ENCODE measurements at regions not wholly inside any gene's neighbourhood (a gene's known extent, or its start where the extent isn't known, plus 50 kb on each side); places are given as distances from the start of the nearest gene placed in this dataset.
"Not testable (repeated sequence)": the region's sequence is repeated elsewhere in the genome, so short reads cannot be mapped to it uniquely, and the experiment has no call there.

DNA sequence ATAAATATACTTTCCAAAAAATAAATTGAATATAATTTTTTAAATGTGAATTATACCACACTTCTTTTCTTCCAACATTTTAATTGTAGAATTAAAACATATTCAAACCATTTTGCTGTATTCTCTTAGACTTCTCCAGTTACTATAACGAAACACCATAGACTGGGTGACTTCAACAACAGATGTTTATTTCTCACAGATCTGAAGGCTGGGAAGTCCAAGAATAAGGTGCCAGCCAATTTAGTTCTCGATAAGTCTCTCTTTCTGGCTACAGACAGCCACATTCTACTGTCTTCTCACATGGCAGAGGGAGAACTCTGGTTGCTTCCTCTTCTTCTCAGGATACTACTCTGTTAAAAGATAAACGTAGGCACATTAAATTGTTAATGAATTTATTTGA is 155.8 kb upstream of the UGT8 start:
- no peaks in the 10 kb centered on the region for H3K4me1 ChIP-seq
- H3K36me3 ChIP-seq, result no peaks in the 10 kb centered on the region
- no peak for DNase-seq (ENCODE audit: extremely low spot score in 2 of 2)
- no peak overlapping the region for H3K4me3 ChIP-seq
- H3K27ac ChIP-seq, result no peak overlapping the region
- intact Hi-C loops (cut with DNase I), result no loop called here
- TF ChIP-seq, protein P1, sequence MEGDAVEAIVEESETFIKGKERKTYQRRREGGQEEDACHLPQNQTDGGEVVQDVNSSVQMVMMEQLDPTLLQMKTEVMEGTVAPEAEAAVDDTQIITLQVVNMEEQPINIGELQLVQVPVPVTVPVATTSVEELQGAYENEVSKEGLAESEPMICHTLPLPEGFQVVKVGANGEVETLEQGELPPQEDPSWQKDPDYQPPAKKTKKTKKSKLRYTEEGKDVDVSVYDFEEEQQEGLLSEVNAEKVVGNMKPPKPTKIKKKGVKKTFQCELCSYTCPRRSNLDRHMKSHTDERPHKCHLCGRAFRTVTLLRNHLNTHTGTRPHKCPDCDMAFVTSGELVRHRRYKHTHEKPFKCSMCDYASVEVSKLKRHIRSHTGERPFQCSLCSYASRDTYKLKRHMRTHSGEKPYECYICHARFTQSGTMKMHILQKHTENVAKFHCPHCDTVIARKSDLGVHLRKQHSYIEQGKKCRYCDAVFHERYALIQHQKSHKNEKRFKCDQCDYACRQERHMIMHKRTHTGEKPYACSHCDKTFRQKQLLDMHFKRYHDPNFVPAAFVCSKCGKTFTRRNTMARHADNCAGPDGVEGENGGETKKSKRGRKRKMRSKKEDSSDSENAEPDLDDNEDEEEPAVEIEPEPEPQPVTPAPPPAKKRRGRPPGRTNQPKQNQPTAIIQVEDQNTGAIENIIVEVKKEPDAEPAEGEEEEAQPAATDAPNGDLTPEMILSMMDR (IDR thresholded peaks at IDR 0.05), result no peak
- TF ChIP-seq POLR2A (IDR thresholded peaks at IDR 0.05) (no peak), POLR2AphosphoS5 (IDR thresholded peaks at IDR 0.05; ENCODE audit: insufficient read depth in 1 of 2, low read depth in 1 of 2) (no peak)
- H3K27me3 ChIP-seq, result no peaks in the 10 kb centered on the region
- H3K9me3 ChIP-seq, result no peaks in the 10 kb centered on the region

DNA sequence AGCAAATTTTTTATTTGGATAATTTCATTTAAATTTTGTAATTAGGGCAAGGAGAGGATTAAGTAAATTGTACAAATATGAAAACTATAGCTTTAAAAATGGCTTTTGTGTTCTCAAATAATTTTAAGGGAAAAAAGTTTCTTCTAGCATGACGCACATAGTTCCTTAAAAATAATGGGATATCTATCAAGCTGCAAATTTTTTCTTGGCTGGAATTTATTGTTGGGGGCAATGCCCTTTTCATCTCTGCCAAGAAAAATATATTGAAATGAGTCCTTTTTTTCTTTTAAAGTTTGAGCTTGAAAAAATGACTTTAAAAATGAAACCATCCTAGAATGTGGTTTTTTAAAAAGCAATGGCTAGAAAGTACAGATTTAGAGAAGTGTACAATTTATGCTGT is 154.4 kb upstream of the UGT8 start:
- TF ChIP-seq, protein P1 (IDR thresholded peaks at IDR 0.05), result no peak
- TF ChIP-seq POLR2A (IDR thresholded peaks at IDR 0.05), result no peak
- no peak for TF ChIP-seq POLR2AphosphoS5 (IDR thresholded peaks at IDR 0.05; ENCODE audit: insufficient read depth in 1 of 2, low read depth in 1 of 2)
- Histone ChIP-seq H3K27ac (no peak overlapping the region), H3K4me3 (no peak overlapping the region), H3K4me1 (no peaks in the 10 kb centered on the region), H3K36me3 (no peaks in the 10 kb centered on the region), H3K9me3 (no peaks in the 10 kb centered on the region), H3K27me3 (no peaks in the 10 kb centered on the region)
- intact Hi-C loops (cut with DNase I), result no loop called here
- no peak for DNase-seq (ENCODE audit: extremely low spot score in 2 of 2)

DNA sequence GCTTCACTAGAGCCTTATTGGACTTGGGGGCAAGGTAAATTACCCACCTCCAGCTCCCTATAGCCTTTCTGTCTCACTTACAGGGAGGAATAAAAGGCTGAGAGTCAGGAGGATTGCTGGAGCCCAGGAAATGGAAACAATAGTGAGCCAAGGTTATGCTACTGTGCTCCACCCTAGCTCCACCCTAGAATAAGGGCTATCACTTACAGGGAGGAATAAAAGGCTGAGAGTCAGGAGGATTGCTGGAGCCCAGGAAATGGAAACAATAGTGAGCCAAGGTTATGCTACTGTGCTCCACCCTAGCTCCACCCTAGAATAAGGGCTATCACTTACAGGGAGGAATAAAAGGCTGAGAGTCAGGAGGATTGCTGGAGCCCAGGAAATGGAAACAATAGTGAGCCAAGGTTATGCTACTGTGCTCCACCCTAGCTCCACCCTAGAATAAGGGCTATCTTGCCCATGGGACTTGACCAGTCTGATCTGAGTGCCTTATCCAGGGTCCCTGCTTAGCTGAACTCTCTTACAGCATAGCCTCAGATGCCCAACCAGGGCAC is 150.6 kb upstream of the UGT8 start:
- DNase-seq (ENCODE audit: extremely low spot score in 2 of 2); H3K27ac ChIP-seq; H3K4me3 ChIP-seq; H3K27me3 ChIP-seq; H3K4me1 ChIP-seq; intact Hi-C loops (cut with DNase I); H3K9me3 ChIP-seq; H3K36me3 ChIP-seq: not testable (repeated sequence)

DNA sequence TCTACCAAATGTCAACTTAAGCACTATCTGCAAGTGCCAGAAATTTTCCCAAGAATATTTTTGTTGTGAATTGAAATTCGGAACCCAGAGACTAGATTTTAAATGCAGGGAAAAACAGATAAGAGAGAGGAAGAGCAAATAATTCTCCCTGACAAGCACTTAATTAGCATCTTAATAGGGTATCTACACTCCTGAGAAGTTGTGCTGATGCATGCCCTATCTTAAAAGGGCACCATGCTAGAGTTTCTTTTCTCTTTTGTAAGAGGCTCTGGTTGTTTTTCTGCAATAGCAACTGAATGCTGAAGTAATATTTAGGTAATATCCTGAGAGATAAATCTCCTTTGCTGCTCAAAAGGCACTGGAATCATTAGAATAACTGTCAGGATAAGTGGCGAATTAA is 139.9 kb upstream of the UGT8 start:
- DNase-seq (ENCODE audit: extremely low spot score in 2 of 2), result no peak
- no peak for TF ChIP-seq POLR2A (IDR thresholded peaks at IDR 0.05)
- TF ChIP-seq, protein P1 (IDR thresholded peaks at IDR 0.05), result no peak
- TF ChIP-seq POLR2AphosphoS5 (IDR thresholded peaks at IDR 0.05; ENCODE audit: insufficient read depth in 1 of 2, low read depth in 1 of 2), result no peak
- Histone ChIP-seq H3K27me3 (no peaks in the 10 kb centered on the region), H3K36me3 (no peaks in the 10 kb centered on the region), H3K27ac (no peak overlapping the region), H3K4me3 (no peak overlapping the region), H3K4me1 (no peaks in the 10 kb centered on the region), H3K9me3 (no peaks in the 10 kb centered on the region)
- intact Hi-C loops (cut with DNase I), result no loop called here

DNA sequence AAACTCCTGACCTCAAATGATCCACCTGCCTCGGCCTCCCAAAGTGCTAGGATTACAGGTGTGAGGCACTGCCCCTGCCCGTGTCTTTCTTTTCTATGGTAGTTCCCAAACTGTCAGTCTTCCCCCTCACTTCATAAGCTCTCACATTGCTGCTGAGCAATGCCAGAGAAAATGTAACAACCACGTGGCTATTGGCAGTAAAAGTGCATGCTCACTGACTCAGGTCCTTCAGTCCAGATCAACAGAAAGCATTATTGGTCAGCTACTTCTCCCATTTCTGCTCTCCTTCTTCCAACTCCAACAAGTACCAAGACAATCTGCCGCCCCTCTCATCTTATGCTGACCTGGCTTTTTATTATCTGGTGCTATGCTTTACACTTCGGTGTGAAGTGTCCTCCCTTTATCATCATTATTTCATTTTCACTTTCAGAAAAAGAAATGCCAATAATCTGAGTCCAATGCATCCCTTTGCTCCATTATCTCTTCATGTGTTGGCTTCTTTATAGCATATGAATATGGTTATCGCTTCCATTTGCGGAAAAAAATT is 133.8 kb upstream of the UGT8 start:
- TF ChIP-seq, protein P1 (IDR thresholded peaks at IDR 0.05), result no peak
- no peak for TF ChIP-seq POLR2A (IDR thresholded peaks at IDR 0.05)
- TF ChIP-seq POLR2AphosphoS5 (IDR thresholded peaks at IDR 0.05; ENCODE audit: insufficient read depth in 1 of 2, low read depth in 1 of 2), result no peak
- no peak overlapping the region for H3K27ac ChIP-seq
- no peak overlapping the region for H3K4me3 ChIP-seq
- H3K9me3 ChIP-seq, result no peaks in the 10 kb centered on the region
- no peaks in the 10 kb centered on the region for H3K36me3 ChIP-seq
- H3K4me1 ChIP-seq, result no peaks in the 10 kb centered on the region
- intact Hi-C loops (cut with DNase I), result no loop called here
- H3K27me3 ChIP-seq, result no peaks in the 10 kb centered on the region
- DNase-seq (ENCODE audit: extremely low spot score in 2 of 2), result no peak

Data from vagina (tissue), 2 donors.